CD14-positive monocyte (primary cell): ENCODE measurements at regions not wholly inside any gene's neighbourhood (a gene's known extent, or its start where the extent isn't known, plus 50 kb on each side); places are given as distances from the start of the nearest gene placed in this dataset.
A peak's percentile ranks its signal among the peaks of the same experiment; 100 is the strongest.

ENCODE experiments used
- DNase-seq, 3 donors: peaks; one replicate each; pipeline ENCODE4 v3.0.0-alpha.2; 2011 to 2022
- H2AFZ ChIP-seq: 2 replicates; pipeline ENCODE4 v1.6.0; 2012; ENCODE audit warnings: mild to moderate bottlenecking, low read depth, low read length, inconsistent platforms; ENCODE audit not compliant: insufficient read depth, poor library complexity, severe bottlenecking
- H3K27ac ChIP-seq, 2 donors: 1 replicate in 1 of 2; 2 replicates in 1 of 2; pipeline ENCODE4 v1.5.1; 2012 to 2013; ENCODE audit warnings: low read length in 2 of 2, control low read depth in 1 of 2, inconsistent platforms in 1 of 2, low read depth in 1 of 2, mild to moderate bottlenecking in 1 of 2
- H3K27me3 ChIP-seq, 2 donors: one replicate each; pipeline versions ENCODE4 v1.6.0 to v1.6.1; 2011 to 2013; ENCODE audit warnings: low read length in 2 of 2; ENCODE audit not compliant: control insufficient read depth in 2 of 2, insufficient read depth in 2 of 2
- H3K36me3 ChIP-seq, 2 donors: replicated peaks in 1 of 2; 1 replicate in 1 of 2; 2 replicates in 1 of 2; pipeline versions ENCODE4 v1.5.1 to v1.6.1; 2012 to 2013; ENCODE audit warnings: low read length in 2 of 2, control low read depth in 1 of 2, inconsistent platforms in 1 of 2, mild to moderate bottlenecking in 1 of 2; ENCODE audit not compliant: insufficient read depth in 2 of 2, control insufficient read depth in 1 of 2
- H3K4me1 ChIP-seq, 2 donors: 1 replicate in 1 of 2; 2 replicates in 1 of 2; pipeline versions ENCODE4 v1.5.1 to v1.6.1; 2012 to 2013; ENCODE audit warnings: low read length in 2 of 2, control low read depth in 1 of 2, inconsistent platforms in 1 of 2, mild to moderate bottlenecking in 1 of 2, moderate library complexity in 1 of 2; ENCODE audit not compliant: insufficient read depth in 2 of 2, control insufficient read depth in 1 of 2
- H3K4me2 ChIP-seq: replicated peaks from 2 replicates; pipeline ENCODE3; 2012; ENCODE audit warnings: low read length, moderate library complexity, mild to moderate bottlenecking; ENCODE audit not compliant: poor library complexity, severe bottlenecking; ENCODE audit errors: extremely low read depth
- H3K4me3 ChIP-seq, 3 experiments: fragments of 200-600 bp in 1 of 3; sonication (generic) in 1 of 3; replicated peaks in 1 of 3; 1 replicate in 2 of 3; 2 replicates in 1 of 3; pipeline ENCODE4 v1.5.1; 2011 to 2013; ENCODE audit warnings: low read length in 3 of 3, mild to moderate bottlenecking in 3 of 3, control low read depth in 2 of 3, low read depth in 2 of 3, inconsistent platforms in 1 of 3, moderate library complexity in 1 of 3
- H3K79me2 ChIP-seq: 2 replicates; pipeline ENCODE4 v1.6.0; 2012; ENCODE audit warnings: mild to moderate bottlenecking, control low read depth, inconsistent platforms, low read length, moderate library complexity; ENCODE audit not compliant: insufficient read depth
- H3K9ac ChIP-seq: 2 replicates; pipeline ENCODE4 v1.6.0; 2017; ENCODE audit warnings: low read length, mild to moderate bottlenecking; ENCODE audit not compliant: insufficient read depth, poor library complexity, severe bottlenecking
- H3K9me3 ChIP-seq, 2 donors: replicated peaks in 1 of 2; 1 replicate in 1 of 2; 2 replicates in 1 of 2; pipeline versions ENCODE4 v1.5.1 to v1.6.1; 2012 to 2013; ENCODE audit warnings: low read length in 2 of 2, control low read depth in 1 of 2; ENCODE audit not compliant: control insufficient read depth in 1 of 2, insufficient read depth in 1 of 2
- H4K20me1 ChIP-seq: 2 replicates; pipeline ENCODE4 v1.6.0; 2012; ENCODE audit warnings: mild to moderate bottlenecking, low read length, control low read depth, moderate library complexity; ENCODE audit not compliant: insufficient read depth
- H3K27ac Mint-ChIP-seq, 7 donors: one replicate each; pipeline ENCODE4 v1.8.0; 2020; ENCODE audit warnings: mild to moderate bottlenecking in 7 of 7, mixed read lengths in 7 of 7, moderate library complexity in 6 of 7, inconsistent platforms in 2 of 7
- H3K27me3 Mint-ChIP-seq, 3 donors: one replicate each; pipeline ENCODE4 v1.8.0; 2021 to 2022; ENCODE audit warnings: low read depth in 3 of 3, mild to moderate bottlenecking in 3 of 3, mixed read lengths in 3 of 3, moderate library complexity in 3 of 3, inconsistent platforms in 1 of 3
- H3K36me3 Mint-ChIP-seq, 2 donors: one replicate each; pipeline ENCODE4 v1.8.0; 2020; ENCODE audit warnings: mixed read lengths in 2 of 2, inconsistent platforms in 1 of 2, mild to moderate bottlenecking in 1 of 2
- H3K4me1 Mint-ChIP-seq: one replicate; pipeline ENCODE4 v1.8.0; 2020; ENCODE audit warnings: mild to moderate bottlenecking, mixed read lengths
- H3K4me3 Mint-ChIP-seq, 2 donors: one replicate each; pipeline ENCODE4 v1.8.0; 2020; ENCODE audit warnings: mild to moderate bottlenecking in 2 of 2, mixed read lengths in 2 of 2, moderate library complexity in 1 of 2
- H3K9me3 Mint-ChIP-seq, 7 donors: one replicate each; pipeline ENCODE4 v1.8.0; 2020 to 2022; ENCODE audit warnings: mixed read lengths in 7 of 7, mild to moderate bottlenecking in 6 of 7, moderate library complexity in 6 of 7, inconsistent platforms in 2 of 7
- CTCF ChIP-seq: fragments of 200-600 bp; IDR thresholded peaks from one replicate; pipeline ENCODE4 v1.8.0; 2022; ENCODE audit warnings: antibody characterized with exemption, mild to moderate bottlenecking
- WGBS: methylation state at CpG from one replicate; pipeline ENCODE4 v1.1.5; 2013; ENCODE audit warnings: missing lambda C conversion rate; ENCODE audit not compliant: insufficient coverage; 5-methylcytosine and 5-hydroxymethylcytosine counted together
- intact Hi-C, 2 donors: fragments of 100-400 bp; cut with micrococcal nuclease; formaldehyde crosslinking; loops; one replicate each; pipeline versions ENCODE4 v1.15.0 to v1.15.1; 2023

GRCh38 chrX:20530406-20530921, 263.8 kb upstream of the RPS6KA3 start:
- no peaks in the 10 kb centered on the region for H3K9me3 ChIP-seq
- Mint-ChIP-seq H3K4me1 (peaks cover 14% of the 10 kb centered on the region), H3K27ac (peak overlapping the region in 2 of 7 donors; percentile 3 to 12), H3K9me3 (peaks cover 0 to 3% (median 0%) of the 10 kb centered on the region in 7 donors), H3K27me3 (peaks cover 5 to 17% (median 12%) of the 10 kb centered on the region in 3 donors), H3K36me3 (no peaks in the 10 kb centered on the region), H3K4me3 (no peak overlapping the region)
- H3K27ac ChIP-seq: no peak overlapping the region
- H3K27me3 ChIP-seq: peaks cover 13 to 16% of the 10 kb centered on the region in 2 donors
- H3K4me3 ChIP-seq: peak overlapping the region in 1 of 3 experiments; percentile 30
- H3K9ac ChIP-seq: no peak overlapping the region
- intact Hi-C loops: no loop called here
- no peaks in the 10 kb centered on the region for H3K79me2 ChIP-seq
- peaks cover 19 to 21% of the 10 kb centered on the region in 2 donors for H3K4me1 ChIP-seq
- peak; percentile 70 for TF ChIP-seq CTCF
- H2AFZ ChIP-seq: no peak overlapping the region
- peak; percentile 21 to 41 (median 31) for DNase-seq
- H3K4me2 ChIP-seq: peak overlapping the region; percentile 25
- H4K20me1 ChIP-seq: no peaks in the 10 kb centered on the region
- no CpG with 5 or more reads among the region's 9 CpGs for WGBS
- no peaks in the 10 kb centered on the region for H3K36me3 ChIP-seq

GRCh38 chrX:20529711-20530110, 263.0 kb upstream of the RPS6KA3 start:
- Mint-ChIP-seq H3K27me3 (peaks cover 5 to 17% (median 12%) of the 10 kb centered on the region in 3 donors), H3K9me3 (peaks cover 0 to 3% (median 0%) of the 10 kb centered on the region in 7 donors), H3K4me3 (peak overlapping the region in 1 of 2 donors; percentile 26), H3K27ac (peak overlapping the region in 1 of 7 donors; percentile 5), H3K36me3 (no peaks in the 10 kb centered on the region), H3K4me1 (peaks cover 14% of the 10 kb centered on the region)
- Histone ChIP-seq H3K79me2 (no peaks in the 10 kb centered on the region), H3K36me3 (no peaks in the 10 kb centered on the region), H2AFZ (no peak overlapping the region), H3K9ac (no peak overlapping the region), H3K4me1 (peaks cover 19 to 21% of the 10 kb centered on the region in 2 donors), H3K4me2 (no peak overlapping the region), H3K4me3 (no peak overlapping the region), H3K27me3 (peaks cover 13 to 14% of the 10 kb centered on the region in 2 donors), H3K9me3 (no peaks in the 10 kb centered on the region), H4K20me1 (no peaks in the 10 kb centered on the region), H3K27ac (no peak overlapping the region)
- intact Hi-C loops: loop anchor here in 1 of 2 donors (10.0 kb wide), 1 partner anchor 1215 kb away; no protein-coding TSS in a partner anchor
- TF ChIP-seq CTCF: no peak
- DNase-seq: no peak
- WGBS: no CpG with 5 or more reads among the region's 1 CpG
